Bronchial epithelial cell (primary cell): ENCODE measurements at regions not wholly inside any gene's neighbourhood (a gene's known extent, or its start where the extent isn't known, plus 50 kb on each side); places are given as distances from the start of the nearest gene placed in this dataset.

Source experiments
- DNase-seq: peaks from one replicate; pipeline ENCODE4 v3.0.0-alpha.2; 2010; ENCODE audit warnings: low read depth
- FAIRE-seq: peaks from 2 replicates; lab custom pipeline; 2011; peaks lifted over from hg19 to GRCh38; lab: Jason Lieb, UNC
- H3K27me3 ChIP-seq: 2 replicates; pipeline ENCODE4 v1.5.1; 2011; ENCODE audit warnings: low read length; ENCODE audit not compliant: control insufficient read depth, insufficient read depth
- H3K36me3 ChIP-seq: 2 replicates; pipeline ENCODE4 v1.5.1; 2011; ENCODE audit warnings: low read length; ENCODE audit not compliant: control insufficient read depth, insufficient read depth
- H3K4me3 ChIP-seq: 2 replicates; pipeline ENCODE4 v1.5.1; 2011; ENCODE audit warnings: mild to moderate bottlenecking, low read depth, low read length, control low read depth
- CTCF ChIP-seq: IDR thresholded peaks from 2 replicates; pipeline ENCODE4 v1.5.1; 2011; ENCODE audit warnings: mild to moderate bottlenecking, moderate library complexity, low read length, control low read depth, inconsistent platforms; ENCODE audit not compliant: insufficient read depth, severe bottlenecking

- TF ChIP-seq CTCF, result no peak
- FAIRE-seq, result no peak
Measured at GRCh38 chr4:81625422-81626417, 154.0 kb upstream of the RASGEF1B start.

GRCh38 chr4:81623434-81623833 is 151.7 kb upstream of the RASGEF1B start:
- TF ChIP-seq CTCF, result no peak
- FAIRE-seq (no peak), DNase-seq (no peak)
- H3K27me3 ChIP-seq, result no peaks in the 10 kb centered on the region
- no peaks in the 10 kb centered on the region for H3K36me3 ChIP-seq
- no peak overlapping the region for H3K4me3 ChIP-seq

More at GRCh38 chr4:81625422-81626417, 154.0 kb upstream of the RASGEF1B start:
- Histone ChIP-seq H3K4me3 (no peak overlapping the region), H3K36me3 (no peaks in the 10 kb centered on the region), H3K27me3 (no peaks in the 10 kb centered on the region)
- no peak for DNase-seq

GRCh38 chr4:81622474-81623184 is 150.9 kb upstream of the RASGEF1B start:
- DNase-seq (no peak), FAIRE-seq (no peak)
- H3K27me3 ChIP-seq, result no peaks in the 10 kb centered on the region
- no peak for TF ChIP-seq CTCF
- H3K4me3 ChIP-seq, result no peak overlapping the region
- H3K36me3 ChIP-seq, result no peaks in the 10 kb centered on the region

- no peak for TF ChIP-seq CTCF
Measured at GRCh38 chr4:81622028-81622427, 150.3 kb upstream of the RASGEF1B start.

GRCh38 chr4:81621490-81621889 is 149.8 kb upstream of the RASGEF1B start:
- FAIRE-seq (no peak), DNase-seq (no peak)
- no peak for TF ChIP-seq CTCF
- no peak overlapping the region for H3K4me3 ChIP-seq
- H3K27me3 ChIP-seq, result no peaks in the 10 kb centered on the region
- no peaks in the 10 kb centered on the region for H3K36me3 ChIP-seq

More at GRCh38 chr4:81622028-81622427, 150.3 kb upstream of the RASGEF1B start:
- no peaks in the 10 kb centered on the region for H3K36me3 ChIP-seq
- DNase-seq (no peak), FAIRE-seq (no peak)
- H3K27me3 ChIP-seq, result no peaks in the 10 kb centered on the region
- H3K4me3 ChIP-seq, result no peak overlapping the region
